HEK293 (cell line): ENCODE measurements at regions not wholly inside any gene's neighbourhood (a gene's known extent, or its start where the extent isn't known, plus 50 kb on each side); places are given as distances from the start of the nearest gene placed in this dataset.

ENCODE experiments used
- CTCF ChIA-PET: fragments of 350-600 bp; formaldehyde crosslinking; extraction: SDS; loops from one replicate; lab custom pipeline; 2021; ENCODE audit warnings: antibody characterized with exemption; lab: Yijun Ruan, JAX
- POLR2A ChIA-PET: fragments of 300-600 bp; formaldehyde crosslinking; extraction: SDS; loops from one replicate; lab custom pipeline; 2020; ENCODE audit warnings: antibody characterized with exemption, inconsistent platforms; lab: Yijun Ruan, JAX
- H3K27ac ChIP-seq: fragments of 200-500 bp; sonication (Bioruptor generic); 2 replicates; pipeline ENCODE4 v1.5.1; 2014; ENCODE audit warnings: low read depth, low read length, control low read depth, inconsistent platforms; ENCODE audit errors: extremely low read depth
- H3K36me3 ChIP-seq, 2 experiments: fragments of 200-500 bp in 1 of 2; sonication (Bioruptor generic) in 1 of 2; 1 replicate in 1 of 2; 2 replicates in 1 of 2; pipeline ENCODE4 v1.5.1; 2014 to 2017; ENCODE audit warnings: inconsistent platforms in 2 of 2, low read length in 2 of 2; ENCODE audit not compliant: control insufficient read depth in 2 of 2, insufficient read depth in 1 of 2
- H3K4me1 ChIP-seq: fragments of 200-500 bp; sonication (Bioruptor generic); 2 replicates; pipeline ENCODE4 v1.5.1; 2014; ENCODE audit warnings: mild to moderate bottlenecking, low read length, inconsistent platforms; ENCODE audit not compliant: control insufficient read depth, insufficient read depth
- H3K4me3 ChIP-seq: 2 replicates; pipeline ENCODE4 v1.5.1; 2011; ENCODE audit warnings: low read depth, mild to moderate bottlenecking, control low read depth, low read length, moderate library complexity
- H3K9me3 ChIP-seq: fragments of 200-500 bp; sonication (Bioruptor generic); 2 replicates; pipeline ENCODE4 v1.5.1; 2014; ENCODE audit warnings: low read depth, low read length, inconsistent platforms; ENCODE audit not compliant: control insufficient read depth, insufficient read depth
- AEBP2 ChIP-seq: fragments of 450-650 bp; formaldehyde crosslinking; IDR thresholded peaks from 2 replicates; pipeline ENCODE4 v1.5.1; 2016; ENCODE audit warnings: missing biosample characterization, missing genetic modification characterization, borderline replicate concordance
- BCL11A ChIP-seq: fragments of 450-650 bp; formaldehyde crosslinking; IDR thresholded peaks from 2 replicates; pipeline ENCODE4 v1.5.1; 2016; ENCODE audit warnings: low read depth, missing biosample characterization, missing genetic modification characterization
- GLIS2 ChIP-seq: fragments of 450-650 bp; formaldehyde crosslinking; IDR thresholded peaks from 2 replicates; pipeline ENCODE4 v1.5.1; 2016; ENCODE audit warnings: missing biosample characterization, missing genetic modification characterization
- HIC1 ChIP-seq: fragments of 450-650 bp; formaldehyde crosslinking; IDR thresholded peaks from 2 replicates; pipeline ENCODE4 v1.5.1; 2016; ENCODE audit warnings: missing biosample characterization, missing genetic modification characterization
- PRDM1 ChIP-seq: fragments of 450-650 bp; formaldehyde crosslinking; IDR thresholded peaks from 2 replicates; pipeline ENCODE4; 2016; ENCODE audit warnings: missing biosample characterization, missing genetic modification characterization
- TCF7L2 ChIP-seq: IDR thresholded peaks from 2 replicates; pipeline ENCODE4 v1.6.1; 2011; ENCODE audit warnings: low read depth, mild to moderate bottlenecking, inconsistent platforms, low read length, moderate library complexity, borderline replicate concordance
- ZNF223 ChIP-seq: fragments of 450-650 bp; formaldehyde crosslinking; IDR thresholded peaks from 2 replicates; pipeline ENCODE4 v1.5.1; 2016; ENCODE audit warnings: missing biosample characterization, missing genetic modification characterization
- ZNF24 ChIP-seq: fragments of 450-650 bp; formaldehyde crosslinking; IDR thresholded peaks from 2 replicates; pipeline ENCODE4 v1.5.1; 2016; ENCODE audit warnings: missing biosample characterization, missing genetic modification characterization
- ZNF280C ChIP-seq: fragments of 450-650 bp; formaldehyde crosslinking; IDR thresholded peaks from 2 replicates; pipeline ENCODE4 v1.5.1; 2016; ENCODE audit warnings: missing biosample characterization, missing genetic modification characterization
- ZNF292 ChIP-seq: fragments of 450-650 bp; formaldehyde crosslinking; IDR thresholded peaks from 2 replicates; pipeline ENCODE4 v1.5.1; 2016; ENCODE audit warnings: low read depth, missing biosample characterization, missing genetic modification characterization, borderline replicate concordance
- ZNF610 ChIP-seq: fragments of 450-650 bp; formaldehyde crosslinking; IDR thresholded peaks from 2 replicates; pipeline ENCODE4 v1.5.1; 2016; ENCODE audit warnings: missing biosample characterization, missing genetic modification characterization, borderline replicate concordance
- ZNF621 ChIP-seq: fragments of 450-650 bp; formaldehyde crosslinking; IDR thresholded peaks from 2 replicates; pipeline ENCODE4 v1.5.1; 2017; ENCODE audit warnings: missing biosample characterization, missing genetic modification characterization

GRCh38 chr6:140317950-140318349, 943.5 kb upstream of the CITED2 start (continued):
- no peak for TF ChIP-seq HIC1

GRCh38 chr6:140316966-140317365, 942.5 kb upstream of the CITED2 start:
- Histone ChIP-seq H3K27ac (no peak overlapping the region), H3K4me3 (no peak overlapping the region), H3K4me1 (no peaks in the 10 kb centered on the region), H3K9me3 (no peaks in the 10 kb centered on the region), H3K36me3 (no peaks in the 10 kb centered on the region)
- CTCF ChIA-PET = no interaction called here
- TF ChIP-seq ZNF280C (tag by site-specific recombination) = no peak
- no peak for TF ChIP-seq ZNF610 (tag by site-specific recombination)
- no peak for TF ChIP-seq ZNF621 (tag by site-specific recombination)
- TF ChIP-seq GLIS2 (tag by site-specific recombination) = no peak
- TF ChIP-seq PRDM1 (tag by site-specific recombination) = no peak
- TF ChIP-seq ZNF223 (tag by site-specific recombination) = no peak
- TF ChIP-seq AEBP2 (tag by site-specific recombination) = no peak
- no peak for TF ChIP-seq BCL11A
- POLR2A ChIA-PET = no interaction called here

- no peak overlapping the region for H3K27ac ChIP-seq
- ChIA-PET CTCF (no interaction called here), POLR2A (no interaction called here)
- no peak for TF ChIP-seq ZNF24 (tag by site-specific recombination)
- TF ChIP-seq HIC1 = no peak
- TF ChIP-seq ZNF280C (tag by site-specific recombination) = no peak
- no peak for TF ChIP-seq ZNF292 (tag by site-specific recombination)
- no peak for TF ChIP-seq TCF7L2
- TF ChIP-seq, all 188 proteins: peak for 0
- Histone ChIP-seq H3K4me3 (no peak overlapping the region), H3K36me3 (no peaks in the 10 kb centered on the region), H3K4me1 (no peaks in the 10 kb centered on the region), H3K9me3 (no peaks in the 10 kb centered on the region)
These were observed 940.2 kb upstream of the CITED2 start for GRCh38 chr6:140314682-140315081.
